H9 (cell line): ENCODE measurements at regions not wholly inside any gene's neighbourhood (a gene's known extent, or its start where the extent isn't known, plus 50 kb on each side); places are given as distances from the start of the nearest gene placed in this dataset.

ENCODE experiments used
- DNase-seq: peaks from one replicate; pipeline ENCODE4 v3.0.0-alpha.2; 2017
- H2AFZ ChIP-seq: one replicate; pipeline ENCODE4 v1.6.1; 2013; ENCODE audit warnings: mild to moderate bottlenecking, low read length, control low read depth, moderate library complexity
- H2AK5ac ChIP-seq: 2 replicates; pipeline ENCODE4 v1.6.1; 2013; ENCODE audit warnings: low read length, control low read depth, mixed read lengths; ENCODE audit not compliant: insufficient read length
- H2BK120ac ChIP-seq: one replicate; pipeline ENCODE4 v1.6.1; 2013; ENCODE audit warnings: low read depth, mild to moderate bottlenecking, low read length, control low read depth, inconsistent platforms; ENCODE audit not compliant: poor library complexity, severe bottlenecking
- H2BK12ac ChIP-seq: 2 replicates; pipeline ENCODE4 v1.6.1; 2013; ENCODE audit warnings: low read length, control low read depth, mixed read lengths, low read depth; ENCODE audit not compliant: insufficient read length
- H2BK15ac ChIP-seq: 2 replicates; pipeline ENCODE4 v1.6.1; 2013; ENCODE audit warnings: low read depth, low read length, control low read depth
- H2BK20ac ChIP-seq: one replicate; pipeline ENCODE4 v1.6.1; 2013; ENCODE audit warnings: low read depth, mild to moderate bottlenecking, low read length, control low read depth, inconsistent platforms; ENCODE audit not compliant: poor library complexity, severe bottlenecking
- H2BK5ac ChIP-seq: 2 replicates; pipeline ENCODE4 v1.6.1; 2013; ENCODE audit warnings: low read length, control low read depth, mixed read lengths; ENCODE audit not compliant: insufficient read length
- H3K14ac ChIP-seq: 2 replicates; pipeline ENCODE4 v1.6.1; 2013; ENCODE audit warnings: low read length, control low read depth; ENCODE audit not compliant: insufficient read depth
- H3K18ac ChIP-seq: 2 replicates; pipeline ENCODE4 v1.6.1; 2013; ENCODE audit warnings: low read depth, mild to moderate bottlenecking, mixed read lengths, low read length, control low read depth; ENCODE audit not compliant: insufficient read length
- H3K23ac ChIP-seq: 2 replicates; pipeline ENCODE4 v1.6.1; 2013; ENCODE audit warnings: low read length, control low read depth, mixed read lengths, low read depth; ENCODE audit not compliant: insufficient read length
- H3K23me2 ChIP-seq: 2 replicates; pipeline ENCODE4 v1.6.1; 2013; ENCODE audit warnings: low read depth, mild to moderate bottlenecking, mixed read lengths, low read length, control low read depth; ENCODE audit not compliant: insufficient read length, poor library complexity, severe bottlenecking
- H3K27ac ChIP-seq: 2 replicates; pipeline ENCODE4 v1.5.1; 2013; ENCODE audit warnings: low read length, control low read depth, mixed read lengths, low read depth; ENCODE audit not compliant: insufficient read length
- H3K27me3 ChIP-seq: 2 replicates; pipeline ENCODE4 v1.6.1; 2013; ENCODE audit warnings: low read length, control low read depth, inconsistent platforms; ENCODE audit not compliant: insufficient read depth
- H3K4ac ChIP-seq: 2 replicates; pipeline ENCODE4 v1.6.1; 2013; ENCODE audit warnings: low read depth, mild to moderate bottlenecking, control low read depth, inconsistent platforms, low read length, moderate library complexity
- H3K4me1 ChIP-seq: 2 replicates; pipeline ENCODE4 v1.6.1; 2013; ENCODE audit warnings: low read length, control low read depth, inconsistent platforms; ENCODE audit not compliant: insufficient read depth
- H3K4me2 ChIP-seq: 2 replicates; pipeline ENCODE4 v1.6.1; 2013; ENCODE audit warnings: low read length, control low read depth, mixed read lengths; ENCODE audit not compliant: insufficient read length, insufficient read depth
- H3K56ac ChIP-seq: 2 replicates; pipeline ENCODE4 v1.6.1; 2013; ENCODE audit warnings: low read depth, mild to moderate bottlenecking, mixed read lengths, low read length, control low read depth; ENCODE audit not compliant: insufficient read length
- H3K79me1 ChIP-seq: 2 replicates; pipeline ENCODE4 v1.6.1; 2013; ENCODE audit warnings: low read depth, mild to moderate bottlenecking, moderate library complexity, low read length, control low read depth, inconsistent platforms; ENCODE audit not compliant: insufficient read depth, poor library complexity, severe bottlenecking
- H3K79me2 ChIP-seq: 2 replicates; pipeline ENCODE4 v1.6.1; 2013; ENCODE audit warnings: low read length, control low read depth, inconsistent platforms; ENCODE audit not compliant: insufficient read depth
- H3K9ac ChIP-seq: 2 replicates; pipeline ENCODE4 v1.6.1; 2013; ENCODE audit warnings: low read length, control low read depth, mixed read lengths; ENCODE audit not compliant: insufficient read length; ENCODE audit errors: extremely low read depth
- H3K9me3 ChIP-seq: one replicate; pipeline ENCODE4 v1.6.1; 2013; ENCODE audit warnings: low read depth, low read length, inconsistent platforms; ENCODE audit not compliant: control insufficient read depth
- H3T11ph ChIP-seq: one replicate; pipeline ENCODE4 v1.6.1; 2013; ENCODE audit warnings: mild to moderate bottlenecking, low read length, control low read depth, inconsistent platforms
- H4K20me1 ChIP-seq: one replicate; pipeline ENCODE4 v1.6.1; 2013; ENCODE audit not compliant: control insufficient read depth, insufficient read length, insufficient read depth
- H4K5ac ChIP-seq: 2 replicates; pipeline ENCODE4 v1.6.1; 2013; ENCODE audit warnings: low read depth, mild to moderate bottlenecking, mixed read lengths, low read length, control low read depth; ENCODE audit not compliant: insufficient read length
- H4K8ac ChIP-seq: replicated peaks from 2 replicates; pipeline ENCODE4 v1.6.1; 2013; ENCODE audit warnings: low read length, control low read depth, mixed read lengths, low read depth; ENCODE audit not compliant: insufficient read length
- H4K91ac ChIP-seq: 2 replicates; pipeline ENCODE4 v1.6.1; 2013; ENCODE audit warnings: low read depth, mild to moderate bottlenecking, moderate library complexity, mixed read lengths, low read length, control low read depth; ENCODE audit not compliant: insufficient read length
- H3K27ac Mint-ChIP-seq, 3 experiments: 2 replicates in 2 of 3; 3 replicates in 1 of 3; pipeline ENCODE4 v1.8.0; 2020 to 2021; ENCODE audit warnings: mixed read lengths in 3 of 3, mild to moderate bottlenecking in 1 of 3, moderate library complexity in 1 of 3
- H3K27me3 Mint-ChIP-seq: 2 replicates; pipeline ENCODE4 v1.8.0; 2021; ENCODE audit warnings: low read depth, mild to moderate bottlenecking, moderate library complexity, mixed read lengths
- H3K36me3 Mint-ChIP-seq, 3 experiments: 2 replicates in 2 of 3; 3 replicates in 1 of 3; pipeline ENCODE4 v1.8.0; 2020 to 2021; ENCODE audit warnings: low read depth in 3 of 3, mixed read lengths in 3 of 3; ENCODE audit not compliant: insufficient read depth in 1 of 3
- H3K4me1 Mint-ChIP-seq, 2 experiments: 2 replicates each; pipeline ENCODE4 v1.8.0; 2020; ENCODE audit warnings: mixed read lengths in 2 of 2
- H3K4me3 Mint-ChIP-seq, 2 experiments: 2 replicates in 1 of 2; 3 replicates in 1 of 2; pipeline ENCODE4 v1.8.0; 2020 to 2021; ENCODE audit warnings: mild to moderate bottlenecking in 2 of 2, mixed read lengths in 2 of 2, moderate library complexity in 1 of 2
- H3K9me3 Mint-ChIP-seq, 2 experiments: 2 replicates in 1 of 2; 3 replicates in 1 of 2; pipeline ENCODE4 v1.8.0; 2020; ENCODE audit warnings: mild to moderate bottlenecking in 2 of 2, mixed read lengths in 2 of 2, moderate library complexity in 1 of 2
- CTCF ChIP-seq: fragments of 200-600 bp; sonication (generic); conservative IDR thresholded peaks from 3 replicates; pipeline ENCODE4 v1.8.0; 2021; ENCODE audit warnings: antibody characterized with exemption, mild to moderate bottlenecking
- WGBS: extraction: QIAGEN DNeasy Blood & Tissue Kit; methylation state at CpG from one replicate; pipeline ENCODE4 v1.1.7; 2013; ENCODE audit warnings: missing lambda C conversion rate, low lambda C conversion rate, mixed read lengths; ENCODE audit not compliant: insufficient read length; ENCODE audit errors: extremely low coverage; 5-methylcytosine and 5-hydroxymethylcytosine counted together

GRCh38 chr20:40753472-40753871, 64.4 kb upstream of the MAFB start:
- no peak overlapping the region for H3K23ac ChIP-seq
- H3T11ph ChIP-seq = no peak overlapping the region
- H3K36me3 Mint-ChIP-seq = no peaks in the 10 kb centered on the region
- H3K27me3 Mint-ChIP-seq = peaks cover 3% of the 10 kb centered on the region; the same call in 1 of the 2 replicates
- no peak overlapping the region for H3K4me3 Mint-ChIP-seq
- H2AK5ac ChIP-seq = no peak overlapping the region
- H3K9me3 Mint-ChIP-seq = no peaks in the 10 kb centered on the region
- H4K20me1 ChIP-seq = no peaks in the 10 kb centered on the region
- H3K4me2 ChIP-seq = no peak overlapping the region
- H2AFZ ChIP-seq = no peak overlapping the region
- H3K14ac ChIP-seq = no peak overlapping the region
- WGBS = no CpG with 5 or more reads among the region's 4 CpGs
- H2BK15ac ChIP-seq = no peak overlapping the region
- no peak overlapping the region for H3K9ac ChIP-seq
- no peak for DNase-seq
- no peak overlapping the region for H3K27ac ChIP-seq
- H2BK5ac ChIP-seq = no peak overlapping the region
- H2BK120ac ChIP-seq = no peak overlapping the region
- H2BK20ac ChIP-seq = no peak overlapping the region
- TF ChIP-seq CTCF = no peak
- no peaks in the 10 kb centered on the region for H3K23me2 ChIP-seq
- H3K4me1 ChIP-seq = no peaks in the 10 kb centered on the region
- no peak overlapping the region for H4K91ac ChIP-seq
- peaks cover 3 to 5% of the 10 kb centered on the region in 2 experiments; a peak in 3 of 4 replicates for H3K4me1 Mint-ChIP-seq
- no peak overlapping the region for H3K56ac ChIP-seq
- no peak overlapping the region for H4K5ac ChIP-seq
- no peaks in the 10 kb centered on the region for H3K79me2 ChIP-seq
- H2BK12ac ChIP-seq = no peak overlapping the region
- H4K8ac ChIP-seq = no peak overlapping the region
- no peak overlapping the region for H3K27ac Mint-ChIP-seq
- H3K79me1 ChIP-seq = no peaks in the 10 kb centered on the region
- H3K18ac ChIP-seq = no peak overlapping the region
- H3K27me3 ChIP-seq = no peaks in the 10 kb centered on the region
- no peak overlapping the region for H3K4ac ChIP-seq
- H3K9me3 ChIP-seq = no peaks in the 10 kb centered on the region
